ENCODE measurements at regions not wholly inside any gene's neighbourhood (a gene's known extent, or its start where the extent isn't known, plus 50 kb on each side); places are given as distances from the start of the nearest gene placed in this dataset.

DNA sequence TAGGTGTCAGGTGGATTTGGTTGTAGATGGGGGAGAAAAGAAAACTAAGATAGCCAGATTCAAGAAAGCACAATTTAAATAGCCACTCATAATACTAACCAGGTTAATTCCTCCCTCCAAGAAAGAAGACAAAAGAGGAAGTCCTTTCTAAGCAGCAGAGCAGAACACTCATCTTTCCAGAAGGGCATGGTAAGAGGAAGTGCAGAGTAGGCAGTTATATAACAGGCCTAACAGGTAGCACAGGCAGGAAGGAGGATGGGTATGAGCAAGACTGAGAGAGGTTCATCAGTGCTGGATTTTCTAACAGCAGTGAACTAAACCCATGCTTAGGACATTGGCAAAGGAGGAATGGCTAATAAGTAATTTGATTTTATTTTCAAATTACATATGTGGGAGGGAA lies 517.5 kb downstream of the PLPP3 start:
- DNase-seq: no peak

DNA sequence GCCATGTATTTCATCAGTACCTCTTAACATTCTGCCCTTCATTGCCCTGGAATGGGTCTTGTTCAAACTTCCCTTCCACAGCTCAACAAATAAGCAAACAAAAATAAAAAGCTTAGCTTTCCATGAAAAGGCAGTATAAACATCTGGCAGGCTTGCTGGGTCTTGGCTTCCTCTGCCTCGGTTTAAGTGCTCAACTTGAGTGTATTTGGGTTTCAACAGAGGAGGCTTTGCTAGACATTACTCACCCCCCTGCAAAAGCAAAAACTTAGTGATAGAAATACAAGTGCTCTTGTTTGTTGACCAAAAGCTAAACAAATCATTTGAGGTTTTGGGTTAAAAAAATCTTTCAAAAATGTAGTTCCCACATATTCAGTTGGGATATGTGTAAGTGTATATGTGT lies 518.5 kb downstream of the PLPP3 start:
- no peak for DNase-seq

DNA sequence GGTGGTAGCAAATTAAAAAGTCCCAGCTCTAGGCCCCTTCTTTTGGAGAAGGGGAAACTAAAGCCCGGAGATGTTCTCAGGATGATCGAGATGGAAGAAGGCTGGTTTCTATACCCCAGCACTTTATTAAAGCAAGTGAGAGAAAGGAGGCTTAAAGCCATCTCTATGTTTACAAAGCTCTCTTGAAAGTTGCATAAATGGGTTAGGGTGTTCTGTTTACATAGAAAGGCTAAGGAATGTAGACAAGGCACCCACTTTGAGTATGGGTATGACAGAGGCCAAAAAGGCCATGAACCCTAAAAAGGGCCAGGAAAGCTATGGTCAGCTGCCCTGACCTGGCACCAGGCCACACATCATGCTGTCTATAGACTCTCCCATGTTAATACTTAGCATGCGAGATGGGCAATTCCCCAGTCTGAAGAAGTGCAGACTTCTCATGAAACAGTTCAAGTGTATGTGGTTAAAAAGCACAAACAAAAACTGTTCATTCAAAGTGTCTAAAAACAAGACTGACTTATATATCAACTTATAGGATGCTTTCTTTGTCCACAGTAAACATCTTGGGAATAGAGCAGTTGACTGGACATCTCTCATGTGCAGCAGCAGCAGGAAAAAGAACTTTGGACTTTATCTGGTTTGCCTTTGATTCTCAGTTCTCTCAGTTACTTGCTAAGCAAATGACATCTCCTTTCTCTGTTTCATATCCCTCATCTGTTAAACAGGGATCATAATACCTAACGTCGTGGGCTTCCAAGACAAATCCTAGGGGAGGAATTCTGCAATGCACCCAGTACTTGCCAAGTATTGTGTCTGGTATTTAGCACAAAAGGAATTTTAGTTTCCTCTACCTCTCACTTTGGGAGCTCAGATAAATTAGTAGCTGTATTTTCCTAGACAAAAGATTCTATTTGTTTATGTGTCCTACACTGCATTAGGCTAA lies 521.6 kb downstream of the PLPP3 start:
- DNase-seq: no peak

DNA sequence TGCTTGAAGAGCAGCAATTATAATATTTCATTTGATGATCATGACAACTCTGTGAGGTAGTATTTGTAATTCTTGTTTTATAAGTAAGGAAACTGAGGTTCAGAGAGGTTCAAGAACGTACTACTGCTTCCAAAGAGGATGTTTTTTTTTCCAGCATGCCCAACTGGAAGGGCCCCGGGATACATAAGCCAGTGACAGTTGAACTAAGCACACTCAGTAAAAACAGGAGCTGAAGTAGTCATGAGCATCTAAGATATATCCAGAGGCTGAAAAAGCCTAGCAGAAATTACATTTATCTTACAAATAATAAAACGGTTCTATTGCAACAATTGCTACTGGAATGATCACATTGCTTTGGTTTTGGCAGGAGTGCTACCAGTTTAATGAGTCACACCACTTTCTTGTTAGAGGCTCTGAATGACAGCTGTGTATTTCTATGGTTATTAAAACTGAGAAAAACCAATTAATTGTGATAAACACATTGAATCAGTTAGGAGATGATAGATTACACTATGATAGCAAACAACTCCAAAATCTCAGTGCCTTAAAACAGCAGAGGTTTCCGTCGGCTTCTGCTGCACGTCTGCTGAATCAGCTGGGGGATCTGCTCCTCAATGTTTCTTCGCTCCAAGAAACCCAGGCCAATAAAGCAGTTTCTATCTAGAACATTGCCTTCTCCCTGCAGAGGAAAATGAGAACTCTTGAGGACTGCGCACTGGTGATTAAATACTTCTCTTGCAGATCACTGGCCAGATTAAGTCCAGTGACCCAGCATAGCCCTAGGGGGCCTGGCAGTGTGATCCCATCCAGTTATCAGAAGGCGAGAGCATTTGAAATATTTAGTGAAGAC lies 522.7 kb downstream of the PLPP3 start:
- no peak for DNase-seq

DNA sequence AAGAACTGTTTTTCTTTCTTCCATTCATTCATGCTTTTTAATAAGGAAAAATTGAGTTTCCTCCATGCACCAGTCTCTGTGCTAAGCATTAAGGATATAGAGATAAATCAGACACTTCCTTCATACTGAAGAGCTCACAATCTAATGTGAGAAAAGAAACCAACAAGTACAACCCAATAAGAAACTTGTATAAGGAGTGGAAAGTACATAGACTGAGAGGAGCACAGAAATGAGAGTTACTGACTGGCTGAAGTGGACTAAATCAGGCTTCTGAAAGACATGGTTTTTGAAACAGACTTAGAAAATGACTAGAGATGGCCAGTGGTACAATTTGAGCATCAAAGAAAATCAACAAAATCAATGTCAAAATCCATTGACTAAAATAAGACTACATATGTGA lies 524.4 kb downstream of the PLPP3 start:
- DNase-seq: no peak

DNA sequence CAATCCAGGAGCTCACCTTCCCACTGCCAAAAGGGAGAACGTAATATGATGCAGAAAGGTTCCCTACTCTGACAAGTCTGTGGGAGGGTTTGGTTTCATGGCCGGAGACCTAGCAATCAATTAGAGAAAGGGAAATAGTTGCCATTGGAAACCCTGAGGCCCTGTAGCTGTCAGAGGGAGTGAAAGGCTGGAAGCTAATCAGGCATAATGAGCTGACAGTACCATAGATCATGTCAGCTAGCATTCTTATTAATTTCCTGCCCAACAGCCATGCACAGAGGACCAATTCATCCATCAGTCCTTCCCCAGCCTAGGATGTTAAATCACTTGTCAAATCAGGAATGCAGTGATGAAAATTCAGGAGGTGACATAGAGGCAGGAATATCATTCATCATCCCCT lies 527.3 kb downstream of the PLPP3 start:
- no peak for DNase-seq

DNA sequence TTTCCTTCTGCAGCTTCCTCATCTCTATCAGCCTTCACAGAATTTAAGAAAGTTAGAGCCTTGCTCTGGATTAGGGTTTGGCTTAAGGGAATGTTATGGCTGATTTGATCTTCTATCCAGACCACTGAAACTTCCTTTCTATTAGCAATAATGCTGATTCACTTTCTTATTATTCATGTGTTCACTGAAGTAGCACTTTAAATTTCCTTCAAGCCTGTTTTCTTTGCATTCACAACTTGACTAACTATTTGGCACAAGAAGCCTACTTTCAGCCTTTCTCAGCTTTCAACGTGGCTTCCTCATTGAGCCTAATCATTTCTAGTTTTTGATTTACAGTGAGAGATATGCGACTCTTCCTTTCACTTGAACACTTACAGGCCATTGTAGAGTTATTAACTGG lies 528.5 kb downstream of the PLPP3 start:
- no peak for DNase-seq

DNA sequence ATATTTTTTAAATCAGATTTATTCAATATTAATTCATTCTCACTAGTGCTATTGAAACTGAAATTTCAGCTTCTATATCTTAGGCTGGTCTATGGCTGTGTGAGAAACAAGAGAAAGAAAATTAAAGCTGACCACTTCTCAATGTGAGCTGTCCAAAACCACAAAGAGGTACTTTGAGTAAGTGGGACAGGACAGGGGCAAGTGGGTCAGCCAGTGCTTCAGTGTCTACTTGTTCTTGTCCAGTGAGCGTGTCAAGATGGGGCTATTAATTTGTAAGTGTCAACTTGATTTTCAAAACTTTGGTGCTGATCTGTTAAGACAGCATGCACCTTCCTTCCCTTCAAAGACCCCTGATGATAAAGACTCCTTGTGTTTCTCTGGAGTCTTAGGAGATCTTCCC lies 533.9 kb downstream of the PLPP3 start:
- no peak for DNase-seq

DNA sequence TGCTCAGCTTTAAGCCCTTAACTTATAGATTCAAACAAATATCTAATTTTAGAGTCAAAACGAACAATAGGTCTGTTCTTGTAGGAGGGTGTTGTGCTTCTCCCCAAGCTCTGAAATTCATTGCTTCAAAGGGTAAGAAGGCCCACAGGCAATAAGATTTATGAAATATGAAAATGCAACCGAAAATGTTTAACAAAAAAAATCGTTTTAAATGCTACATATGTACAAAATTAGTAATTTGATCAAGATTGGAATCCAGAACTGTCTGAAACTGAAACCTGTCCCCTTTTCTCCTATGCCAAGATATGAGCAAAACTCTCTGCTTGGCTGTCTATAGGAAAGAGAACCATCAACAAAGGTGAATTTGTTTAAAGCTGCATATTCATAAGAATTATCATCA lies 534.3 kb downstream of the PLPP3 start:
- DNase-seq: no peak

DNA sequence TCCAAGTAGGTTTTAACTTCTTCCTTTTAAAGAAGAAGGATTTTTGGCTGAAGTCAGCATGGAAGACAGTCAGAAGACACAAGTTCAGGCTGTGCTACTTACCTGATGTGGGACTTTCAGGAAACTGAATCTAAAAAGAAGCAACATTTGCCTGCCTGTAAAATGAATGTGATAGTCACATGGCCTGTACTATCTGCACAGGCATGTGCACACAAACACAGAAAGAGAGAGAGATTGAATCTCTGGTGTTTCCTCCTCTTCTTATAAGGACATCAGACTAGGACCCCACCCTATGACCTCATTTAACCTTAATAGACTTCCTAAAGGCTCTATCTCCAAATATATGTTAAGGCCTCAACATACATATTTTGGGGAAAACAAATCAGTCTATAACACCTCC lies 542.9 kb downstream of the PLPP3 start:
- no peak for DNase-seq

DNA sequence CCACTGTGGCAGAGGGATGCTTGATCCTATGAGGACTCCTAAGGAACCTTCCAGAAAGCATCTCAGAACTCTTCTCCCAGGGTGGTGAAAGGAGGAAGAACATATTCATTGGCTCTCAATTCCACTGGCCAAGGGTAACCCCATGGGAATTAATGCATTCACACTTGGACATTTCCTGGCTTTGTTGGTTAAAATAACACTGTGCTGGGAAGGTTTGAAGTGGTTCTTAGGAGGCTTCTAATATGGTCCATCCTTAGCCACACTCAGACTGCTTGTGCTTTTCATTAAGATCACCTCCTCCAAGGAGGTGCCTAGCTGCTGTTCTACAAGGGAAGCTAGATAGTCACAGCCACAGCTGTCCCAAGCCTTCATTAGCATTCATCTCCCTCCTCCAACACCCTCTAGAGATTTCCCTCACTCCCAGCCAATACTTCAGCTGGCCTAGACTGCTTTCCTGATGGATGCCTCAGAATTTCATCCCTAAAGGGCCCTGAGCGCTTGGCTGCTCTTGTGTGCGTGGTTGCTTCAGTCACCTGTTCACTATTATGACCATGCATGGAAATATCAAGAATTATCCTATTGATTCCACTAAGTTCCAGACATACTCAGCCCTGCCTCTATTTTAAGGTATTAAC lies 544.4 kb downstream of the PLPP3 start:
- no peak for DNase-seq

DNA sequence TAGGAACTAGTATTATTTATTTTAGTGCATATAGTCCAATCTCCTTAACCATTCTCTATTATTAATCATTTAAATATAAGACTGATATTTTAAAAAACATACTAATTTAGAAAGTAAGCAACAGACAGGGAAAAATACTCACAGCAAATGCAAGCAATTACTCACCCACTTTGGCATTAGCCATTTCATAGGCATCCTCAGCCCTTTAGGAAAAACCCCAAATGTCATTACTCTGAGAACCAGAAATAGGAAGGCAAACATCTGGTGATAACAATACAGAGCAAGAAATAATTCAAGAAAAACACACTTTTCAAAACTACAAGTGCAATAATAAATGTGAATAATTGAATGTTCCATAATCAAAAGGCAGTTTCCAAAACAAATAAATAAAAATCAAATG lies 545.1 kb downstream of the PLPP3 start:
- no peak for DNase-seq

DNA sequence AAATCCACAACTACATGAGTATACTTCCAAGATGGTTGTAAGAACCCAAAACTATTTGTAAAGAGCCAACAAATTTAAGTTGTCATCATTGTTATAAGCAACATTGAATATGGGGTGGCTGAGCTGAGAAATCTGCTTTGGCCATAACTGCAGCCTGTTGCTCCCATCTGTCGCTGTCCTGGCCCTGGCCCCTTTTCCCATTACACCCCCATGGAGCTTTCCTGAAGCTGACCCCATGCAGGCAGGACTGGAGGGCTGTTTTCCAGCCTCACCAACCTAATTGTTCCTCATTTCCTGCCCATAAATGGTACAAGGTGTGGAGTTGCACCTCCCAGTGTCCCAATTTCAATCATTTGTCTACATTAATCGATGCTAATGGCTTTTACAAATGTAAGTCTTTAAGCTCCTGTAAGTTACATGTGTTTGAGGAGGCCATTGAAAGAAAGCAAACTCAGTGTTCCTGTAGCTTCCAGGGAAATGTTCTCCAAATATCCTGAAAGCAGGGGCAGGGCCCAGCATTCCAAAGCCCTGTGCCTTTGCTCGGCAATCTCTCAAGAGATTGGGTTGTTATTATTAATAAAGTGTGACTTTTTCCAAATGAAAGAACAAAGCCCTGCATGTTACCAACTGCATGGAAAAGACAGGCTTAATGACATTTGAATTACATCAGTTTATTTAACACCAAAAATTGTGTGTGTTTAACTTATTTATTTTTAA lies 545.9 kb downstream of the PLPP3 start:
- no peak for DNase-seq

DNA sequence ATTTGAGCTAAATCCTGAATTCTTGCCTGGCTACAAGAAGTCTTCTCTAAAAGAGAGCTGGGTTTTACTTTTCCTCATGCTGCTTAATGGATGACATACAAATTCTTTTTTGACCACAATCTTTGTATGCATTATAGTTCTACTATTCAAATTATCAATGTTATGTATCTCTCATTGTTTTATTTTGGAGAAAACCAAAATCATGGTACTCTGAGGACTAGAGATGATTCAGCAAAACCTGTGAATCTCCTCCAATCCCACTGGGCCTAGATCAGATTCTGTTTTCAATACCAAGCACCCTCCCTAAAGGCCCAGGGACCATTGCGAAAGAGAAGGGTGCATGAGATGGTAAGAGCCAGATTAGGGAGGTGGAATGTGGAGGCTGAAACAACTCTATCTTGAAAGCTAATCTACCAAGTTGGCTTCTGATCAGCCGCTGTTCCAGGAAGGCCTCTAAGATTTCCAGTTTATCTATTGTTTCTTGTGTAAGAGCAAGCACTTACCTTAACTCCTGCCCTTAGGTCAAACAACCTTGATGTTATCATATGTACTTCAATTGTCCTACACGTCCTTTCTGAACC lies 547.2 kb downstream of the PLPP3 start:
- no peak for DNase-seq

DNA sequence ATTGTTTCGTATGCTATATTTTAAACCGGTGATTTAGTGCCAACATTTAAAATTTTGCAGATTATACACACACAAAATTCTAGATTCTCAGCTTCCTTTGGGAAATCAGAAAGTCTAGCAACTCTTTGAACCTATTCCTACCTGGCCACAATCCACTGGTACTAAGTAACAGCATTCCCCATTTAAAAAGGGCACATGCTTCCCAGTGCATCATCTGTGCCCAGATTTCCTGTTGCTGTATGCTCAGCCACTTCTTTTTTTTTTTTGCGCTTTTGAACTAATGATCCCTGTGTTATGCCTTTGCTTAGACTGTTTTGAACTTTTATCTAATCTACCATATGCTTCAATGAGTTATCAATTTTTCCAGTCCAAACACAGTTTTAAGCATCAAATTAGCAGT lies 548.4 kb downstream of the PLPP3 start:
- DNase-seq: no peak

DNA sequence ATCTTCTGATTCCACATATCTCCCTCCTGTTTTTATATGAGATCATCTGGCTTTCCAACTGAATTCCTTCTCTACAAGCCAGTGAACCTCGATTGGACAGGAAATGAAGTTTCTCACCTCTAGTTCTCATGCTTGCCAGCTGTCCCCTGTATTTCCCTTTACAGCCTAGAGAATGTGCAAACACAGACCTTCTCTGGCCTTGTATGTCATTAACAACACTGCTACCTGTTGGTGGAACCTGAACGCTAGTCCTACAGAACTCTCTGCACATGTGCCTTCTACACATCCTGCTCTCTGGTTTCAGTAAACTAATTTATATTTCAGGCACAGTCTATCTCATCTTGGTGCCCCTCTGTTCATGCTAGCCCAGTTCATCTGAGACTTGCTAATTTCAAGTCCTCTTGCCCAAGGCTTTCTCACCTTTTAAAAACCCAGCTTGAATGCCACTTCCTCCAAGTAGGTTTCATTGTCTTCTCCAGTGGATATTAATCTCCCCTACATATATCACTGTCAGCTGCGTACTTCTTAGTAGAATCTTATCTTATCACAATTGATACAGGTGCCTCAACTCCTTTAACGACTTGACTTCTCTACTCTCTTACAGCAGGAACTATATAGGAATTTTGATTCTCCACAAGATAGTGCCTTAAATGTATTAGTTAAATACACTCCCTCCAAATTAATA lies 549.9 kb downstream of the PLPP3 start:
- peak; percentile 8 for DNase-seq

DNA sequence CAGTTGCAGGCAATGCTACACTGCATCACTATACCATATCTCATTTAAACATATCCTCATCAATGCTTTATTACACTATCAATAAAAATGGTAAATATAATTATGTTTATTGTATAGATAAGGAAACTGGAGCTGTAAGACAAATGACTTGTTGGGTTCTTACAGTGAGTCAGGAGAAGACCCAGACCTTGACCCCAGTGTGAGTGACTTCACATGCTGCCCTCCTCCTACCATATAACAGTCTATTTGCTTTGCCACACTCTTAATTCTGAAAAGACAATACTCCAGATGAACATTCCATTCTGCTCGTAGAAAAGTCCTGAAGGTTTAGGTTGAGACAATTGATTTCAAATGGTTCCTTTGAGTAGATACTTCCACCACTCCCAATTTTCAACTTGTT lies 550.5 kb downstream of the PLPP3 start:
- no peak for DNase-seq

DNA sequence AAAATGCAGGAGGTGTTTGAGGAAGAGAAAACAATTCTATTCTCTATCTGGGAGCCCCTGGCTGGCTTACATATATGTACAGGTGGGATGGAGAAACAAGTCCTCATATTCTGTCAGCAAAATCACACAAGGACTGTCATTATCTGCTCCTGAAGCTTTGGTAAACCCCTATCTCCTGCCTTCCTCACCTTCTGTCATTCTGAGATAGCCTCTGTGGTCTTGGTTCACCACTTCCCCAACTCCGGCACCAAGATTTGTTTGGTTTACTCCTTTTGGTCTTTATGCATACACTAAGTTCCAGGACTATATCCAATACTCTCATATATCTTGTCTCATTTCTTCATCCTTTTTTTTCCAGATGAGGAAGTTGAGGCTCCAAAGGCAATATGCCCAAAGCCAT lies 551.1 kb downstream of the PLPP3 start:
- DNase-seq: no peak

DNA sequence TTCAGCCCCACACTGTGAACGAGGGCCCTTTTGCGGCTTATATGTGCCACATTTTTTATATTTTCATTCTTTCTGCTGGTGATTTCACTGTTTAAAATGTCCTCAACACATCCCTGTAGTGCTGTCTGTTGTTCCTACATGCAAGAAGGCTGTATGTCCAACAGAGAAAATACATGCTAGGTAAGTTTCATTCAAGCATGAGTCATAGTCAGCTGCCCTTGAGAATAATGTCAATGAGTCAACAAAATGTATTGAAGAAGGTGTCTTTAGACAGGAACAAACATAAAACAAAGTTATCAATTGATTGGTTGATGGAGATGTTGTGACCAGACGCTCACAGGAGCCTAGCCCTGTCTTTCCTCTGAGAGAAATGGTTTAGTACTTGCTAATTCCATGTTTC lies 553.4 kb downstream of the PLPP3 start:
- DNase-seq: no peak

DNA sequence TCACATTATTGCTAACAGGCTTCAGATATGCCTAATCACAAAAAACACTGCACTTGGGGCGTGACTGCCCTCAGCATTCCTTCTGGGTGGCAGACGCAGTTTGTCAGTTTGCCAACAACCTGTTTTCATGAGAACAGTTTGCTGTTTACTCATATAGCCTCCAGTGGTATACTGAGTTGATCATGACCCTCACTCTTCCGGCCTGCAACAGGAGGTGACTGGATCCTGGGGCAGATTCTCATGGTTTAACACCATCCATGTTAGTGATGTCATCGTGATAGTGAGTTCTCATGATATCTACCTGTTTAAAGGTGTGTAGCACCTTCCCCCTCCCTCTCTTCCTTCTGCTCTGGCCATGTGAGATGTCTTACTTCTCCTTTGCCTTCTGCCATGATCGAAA lies 555.2 kb downstream of the PLPP3 start:
- no peak for DNase-seq

DNA sequence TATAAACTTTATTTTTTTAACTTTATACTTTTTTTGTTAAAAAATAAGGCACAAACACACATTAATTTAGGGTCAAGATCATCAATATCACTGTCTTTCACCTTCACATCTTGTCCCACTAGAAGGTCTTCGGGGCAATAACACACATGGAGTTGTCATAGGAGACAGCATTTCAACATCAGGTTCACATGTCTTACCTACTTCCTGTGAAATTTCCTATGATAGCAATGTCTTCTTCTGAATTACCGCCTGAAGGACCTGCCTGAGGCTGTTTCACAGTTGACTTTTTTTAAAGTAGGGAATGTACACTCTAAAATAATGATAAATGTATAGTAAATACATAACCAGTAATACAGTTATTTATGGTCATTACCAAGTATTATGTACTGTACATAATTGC lies 559.4 kb downstream of the PLPP3 start:
- no peak for DNase-seq

DNA sequence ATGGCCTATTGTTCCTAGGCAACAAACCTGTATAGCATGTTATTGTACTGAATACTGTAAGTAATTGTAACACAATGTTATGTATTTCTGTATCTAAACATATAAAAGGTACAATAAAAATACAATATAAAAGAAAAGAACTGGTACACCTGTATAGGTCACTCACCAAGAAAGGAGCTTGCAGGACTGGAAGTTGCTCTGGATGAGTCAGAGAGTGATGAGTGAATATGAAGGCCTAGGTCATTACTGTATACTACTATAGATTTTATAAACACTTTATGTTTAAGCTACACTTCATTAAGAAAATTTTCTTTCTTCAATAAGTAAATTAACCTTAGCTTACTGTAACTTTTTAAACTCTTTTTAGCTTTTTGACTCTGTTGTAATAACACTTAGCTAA lies 559.9 kb downstream of the PLPP3 start:
- no peak for DNase-seq

Measured in NCI-H748 treated with DMSO at 0.1 percent for 48 hours (cell line).